CD14-positive monocyte (primary cell): ENCODE measurements at regions not wholly inside any gene's neighbourhood (a gene's known extent, or its start where the extent isn't known, plus 50 kb on each side); places are given as distances from the start of the nearest gene placed in this dataset.

ENCODE experiments used
- DNase-seq, 3 donors: peaks; one replicate each; pipeline ENCODE4 v3.0.0-alpha.2; 2011 to 2022
- H2AFZ ChIP-seq: 2 replicates; pipeline ENCODE4 v1.6.0; 2012; ENCODE audit warnings: mild to moderate bottlenecking, low read depth, low read length, inconsistent platforms; ENCODE audit not compliant: insufficient read depth, poor library complexity, severe bottlenecking
- H3K27ac ChIP-seq, 2 donors: 1 replicate in 1 of 2; 2 replicates in 1 of 2; pipeline ENCODE4 v1.5.1; 2012 to 2013; ENCODE audit warnings: low read length in 2 of 2, control low read depth in 1 of 2, inconsistent platforms in 1 of 2, low read depth in 1 of 2, mild to moderate bottlenecking in 1 of 2
- H3K27me3 ChIP-seq, 2 donors: one replicate each; pipeline versions ENCODE4 v1.6.0 to v1.6.1; 2011 to 2013; ENCODE audit warnings: low read length in 2 of 2; ENCODE audit not compliant: control insufficient read depth in 2 of 2, insufficient read depth in 2 of 2
- H3K36me3 ChIP-seq, 2 donors: replicated peaks in 1 of 2; 1 replicate in 1 of 2; 2 replicates in 1 of 2; pipeline versions ENCODE4 v1.5.1 to v1.6.1; 2012 to 2013; ENCODE audit warnings: low read length in 2 of 2, control low read depth in 1 of 2, inconsistent platforms in 1 of 2, mild to moderate bottlenecking in 1 of 2; ENCODE audit not compliant: insufficient read depth in 2 of 2, control insufficient read depth in 1 of 2
- H3K4me1 ChIP-seq, 2 donors: 1 replicate in 1 of 2; 2 replicates in 1 of 2; pipeline versions ENCODE4 v1.5.1 to v1.6.1; 2012 to 2013; ENCODE audit warnings: low read length in 2 of 2, control low read depth in 1 of 2, inconsistent platforms in 1 of 2, mild to moderate bottlenecking in 1 of 2, moderate library complexity in 1 of 2; ENCODE audit not compliant: insufficient read depth in 2 of 2, control insufficient read depth in 1 of 2
- H3K4me2 ChIP-seq: replicated peaks from 2 replicates; pipeline ENCODE3; 2012; ENCODE audit warnings: low read length, moderate library complexity, mild to moderate bottlenecking; ENCODE audit not compliant: poor library complexity, severe bottlenecking; ENCODE audit errors: extremely low read depth
- H3K4me3 ChIP-seq, 3 experiments: fragments of 200-600 bp in 1 of 3; sonication (generic) in 1 of 3; replicated peaks in 1 of 3; 1 replicate in 2 of 3; 2 replicates in 1 of 3; pipeline ENCODE4 v1.5.1; 2011 to 2013; ENCODE audit warnings: low read length in 3 of 3, mild to moderate bottlenecking in 3 of 3, control low read depth in 2 of 3, low read depth in 2 of 3, inconsistent platforms in 1 of 3, moderate library complexity in 1 of 3
- H3K79me2 ChIP-seq: 2 replicates; pipeline ENCODE4 v1.6.0; 2012; ENCODE audit warnings: mild to moderate bottlenecking, control low read depth, inconsistent platforms, low read length, moderate library complexity; ENCODE audit not compliant: insufficient read depth
- H3K9ac ChIP-seq: 2 replicates; pipeline ENCODE4 v1.6.0; 2017; ENCODE audit warnings: low read length, mild to moderate bottlenecking; ENCODE audit not compliant: insufficient read depth, poor library complexity, severe bottlenecking
- H3K9me3 ChIP-seq, 2 donors: replicated peaks in 1 of 2; 1 replicate in 1 of 2; 2 replicates in 1 of 2; pipeline versions ENCODE4 v1.5.1 to v1.6.1; 2012 to 2013; ENCODE audit warnings: low read length in 2 of 2, control low read depth in 1 of 2; ENCODE audit not compliant: control insufficient read depth in 1 of 2, insufficient read depth in 1 of 2
- H4K20me1 ChIP-seq: 2 replicates; pipeline ENCODE4 v1.6.0; 2012; ENCODE audit warnings: mild to moderate bottlenecking, low read length, control low read depth, moderate library complexity; ENCODE audit not compliant: insufficient read depth
- H3K27ac Mint-ChIP-seq, 7 donors: one replicate each; pipeline ENCODE4 v1.8.0; 2020; ENCODE audit warnings: mild to moderate bottlenecking in 7 of 7, mixed read lengths in 7 of 7, moderate library complexity in 6 of 7, inconsistent platforms in 2 of 7
- H3K27me3 Mint-ChIP-seq, 3 donors: one replicate each; pipeline ENCODE4 v1.8.0; 2021 to 2022; ENCODE audit warnings: low read depth in 3 of 3, mild to moderate bottlenecking in 3 of 3, mixed read lengths in 3 of 3, moderate library complexity in 3 of 3, inconsistent platforms in 1 of 3
- H3K36me3 Mint-ChIP-seq, 2 donors: one replicate each; pipeline ENCODE4 v1.8.0; 2020; ENCODE audit warnings: mixed read lengths in 2 of 2, inconsistent platforms in 1 of 2, mild to moderate bottlenecking in 1 of 2
- H3K4me1 Mint-ChIP-seq: one replicate; pipeline ENCODE4 v1.8.0; 2020; ENCODE audit warnings: mild to moderate bottlenecking, mixed read lengths
- H3K4me3 Mint-ChIP-seq, 2 donors: one replicate each; pipeline ENCODE4 v1.8.0; 2020; ENCODE audit warnings: mild to moderate bottlenecking in 2 of 2, mixed read lengths in 2 of 2, moderate library complexity in 1 of 2
- H3K9me3 Mint-ChIP-seq, 7 donors: one replicate each; pipeline ENCODE4 v1.8.0; 2020 to 2022; ENCODE audit warnings: mixed read lengths in 7 of 7, mild to moderate bottlenecking in 6 of 7, moderate library complexity in 6 of 7, inconsistent platforms in 2 of 7
- CTCF ChIP-seq: fragments of 200-600 bp; IDR thresholded peaks from one replicate; pipeline ENCODE4 v1.8.0; 2022; ENCODE audit warnings: antibody characterized with exemption, mild to moderate bottlenecking
- WGBS: methylation state at CpG from one replicate; pipeline ENCODE4 v1.1.5; 2013; ENCODE audit warnings: missing lambda C conversion rate; ENCODE audit not compliant: insufficient coverage; 5-methylcytosine and 5-hydroxymethylcytosine counted together
- intact Hi-C, 2 donors: fragments of 100-400 bp; cut with micrococcal nuclease; formaldehyde crosslinking; loops; one replicate each; pipeline versions ENCODE4 v1.15.0 to v1.15.1; 2023

- Histone ChIP-seq H3K9me3 (no peaks in the 10 kb centered on the region), H3K9ac (no peak overlapping the region), H3K27me3 (no peaks in the 10 kb centered on the region), H3K4me2 (no peak overlapping the region), H3K4me3 (no peak overlapping the region), H4K20me1 (no peaks in the 10 kb centered on the region), H3K27ac (no peak overlapping the region), H3K4me1 (peaks cover 3 to 17% of the 10 kb centered on the region in 2 donors), H2AFZ (no peak overlapping the region), H3K79me2 (no peaks in the 10 kb centered on the region), H3K36me3 (no peaks in the 10 kb centered on the region)
- no peaks in the 10 kb centered on the region for H3K36me3 Mint-ChIP-seq
- intact Hi-C loops = no loop called here
- no peak overlapping the region for H3K27ac Mint-ChIP-seq
- H3K27me3 Mint-ChIP-seq = no peaks in the 10 kb centered on the region
- H3K4me3 Mint-ChIP-seq = no peak overlapping the region
- H3K4me1 Mint-ChIP-seq = peaks cover 13% of the 10 kb centered on the region
- no peak for DNase-seq
- H3K9me3 Mint-ChIP-seq = peaks cover 0 to 4% (median 0%) of the 10 kb centered on the region in 7 donors
- no peak for TF ChIP-seq CTCF
These were observed 469.1 kb downstream of the FUT8 start for GRCh38 chr14:65881642-65882041.

GRCh38 chr14:65888677-65889076 lies 476.1 kb downstream of the FUT8 start:
- H3K9ac ChIP-seq = no peak overlapping the region
- WGBS = 44% methylated on average over 2 of the region's 3 CpGs
- no peaks in the 10 kb centered on the region for H3K36me3 Mint-ChIP-seq

More at GRCh38 chr14:65888677-65889076, 476.1 kb downstream of the FUT8 start:
- Histone ChIP-seq H3K27ac (no peak overlapping the region), H3K9me3 (peaks cover 0 to 7% of the 10 kb centered on the region in 2 donors), H2AFZ (no peak overlapping the region), H3K4me3 (no peak overlapping the region), H3K79me2 (no peaks in the 10 kb centered on the region), H3K36me3 (no peaks in the 10 kb centered on the region), H3K4me2 (no peak overlapping the region), H3K4me1 (no peaks in the 10 kb centered on the region), H3K27me3 (no peaks in the 10 kb centered on the region), H4K20me1 (no peaks in the 10 kb centered on the region)
- TF ChIP-seq CTCF = no peak
- no peak for DNase-seq
- intact Hi-C loops = no loop called here
- Mint-ChIP-seq H3K4me1 (no peaks in the 10 kb centered on the region), H3K9me3 (peaks cover 3 to 11% (median 7%) of the 10 kb centered on the region in 7 donors), H3K27me3 (peaks cover 0 to 4% (median 1%) of the 10 kb centered on the region in 3 donors), H3K4me3 (no peak overlapping the region), H3K27ac (no peak overlapping the region)
